ENCODE measurements at regions not wholly inside any gene's neighbourhood (a gene's known extent, or its start where the extent isn't known, plus 50 kb on each side); places are given as distances from the start of the nearest gene placed in this dataset.
"Not testable (repeated sequence)": the region's sequence is repeated elsewhere in the genome, so short reads cannot be mapped to it uniquely, and the experiment has no call there.

DNA sequence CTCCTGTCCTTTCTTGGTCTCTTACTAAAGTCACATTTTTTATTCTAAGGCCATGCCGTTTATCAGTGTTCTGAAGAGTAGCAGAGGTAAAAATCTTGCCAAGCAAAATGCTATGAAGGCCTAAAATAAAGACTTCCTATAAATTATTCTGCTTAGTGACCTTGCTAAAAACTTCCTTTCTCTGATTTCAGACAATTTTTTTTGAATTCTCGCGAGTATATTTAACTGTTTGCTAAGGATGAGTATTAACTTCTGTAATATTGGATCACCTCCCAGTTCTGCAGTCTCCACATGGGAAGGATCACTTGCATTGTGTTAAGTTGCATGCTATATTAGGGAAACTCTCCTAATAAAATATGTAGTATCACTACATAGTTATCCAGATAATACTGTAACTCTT, 123.4 kb upstream of the SNX7 start:
- DNase-seq: no peak
- Histone ChIP-seq H3K27ac (no peak overlapping the region), H3K27me3 (no peaks in the 10 kb centered on the region), H3K4me1 (ENCODE audit: insufficient read depth) (no peaks in the 10 kb centered on the region), H3K36me3 (no peaks in the 10 kb centered on the region), H3K9me3 (no peaks in the 10 kb centered on the region), H3K4me3 (no peak overlapping the region)
- intact Hi-C loops (cut with DNase I): no loop called here
- TF ChIP-seq, protein P1, sequence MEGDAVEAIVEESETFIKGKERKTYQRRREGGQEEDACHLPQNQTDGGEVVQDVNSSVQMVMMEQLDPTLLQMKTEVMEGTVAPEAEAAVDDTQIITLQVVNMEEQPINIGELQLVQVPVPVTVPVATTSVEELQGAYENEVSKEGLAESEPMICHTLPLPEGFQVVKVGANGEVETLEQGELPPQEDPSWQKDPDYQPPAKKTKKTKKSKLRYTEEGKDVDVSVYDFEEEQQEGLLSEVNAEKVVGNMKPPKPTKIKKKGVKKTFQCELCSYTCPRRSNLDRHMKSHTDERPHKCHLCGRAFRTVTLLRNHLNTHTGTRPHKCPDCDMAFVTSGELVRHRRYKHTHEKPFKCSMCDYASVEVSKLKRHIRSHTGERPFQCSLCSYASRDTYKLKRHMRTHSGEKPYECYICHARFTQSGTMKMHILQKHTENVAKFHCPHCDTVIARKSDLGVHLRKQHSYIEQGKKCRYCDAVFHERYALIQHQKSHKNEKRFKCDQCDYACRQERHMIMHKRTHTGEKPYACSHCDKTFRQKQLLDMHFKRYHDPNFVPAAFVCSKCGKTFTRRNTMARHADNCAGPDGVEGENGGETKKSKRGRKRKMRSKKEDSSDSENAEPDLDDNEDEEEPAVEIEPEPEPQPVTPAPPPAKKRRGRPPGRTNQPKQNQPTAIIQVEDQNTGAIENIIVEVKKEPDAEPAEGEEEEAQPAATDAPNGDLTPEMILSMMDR (IDR thresholded peaks at IDR 0.05): no peak
- TF ChIP-seq EP300 (IDR thresholded peaks at IDR 0.05) (no peak), POLR2A (IDR thresholded peaks at IDR 0.05) (no peak)
- WGBS, 3 donors: 3 to 7% (median 5%) methylated on average over 3 of the region's 3 CpGs

GRCh38 chr1:98523256-98523655, 138.3 kb upstream of the SNX7 start:
- Histone ChIP-seq H3K4me3 (no peak overlapping the region), H3K36me3 (no peaks in the 10 kb centered on the region), H3K27ac (no peak overlapping the region), H3K4me1 (ENCODE audit: insufficient read depth) (no peaks in the 10 kb centered on the region), H3K9me3 (no peaks in the 10 kb centered on the region), H3K27me3 (no peaks in the 10 kb centered on the region)
- intact Hi-C loops (cut with DNase I): no loop called here
- 62 to 71% (median 67%) methylated on average over 4 of the region's 4 CpGs for WGBS, 3 donors
- DNase-seq: no peak
- no peak for TF ChIP-seq POLR2A (IDR thresholded peaks at IDR 0.05)

DNA sequence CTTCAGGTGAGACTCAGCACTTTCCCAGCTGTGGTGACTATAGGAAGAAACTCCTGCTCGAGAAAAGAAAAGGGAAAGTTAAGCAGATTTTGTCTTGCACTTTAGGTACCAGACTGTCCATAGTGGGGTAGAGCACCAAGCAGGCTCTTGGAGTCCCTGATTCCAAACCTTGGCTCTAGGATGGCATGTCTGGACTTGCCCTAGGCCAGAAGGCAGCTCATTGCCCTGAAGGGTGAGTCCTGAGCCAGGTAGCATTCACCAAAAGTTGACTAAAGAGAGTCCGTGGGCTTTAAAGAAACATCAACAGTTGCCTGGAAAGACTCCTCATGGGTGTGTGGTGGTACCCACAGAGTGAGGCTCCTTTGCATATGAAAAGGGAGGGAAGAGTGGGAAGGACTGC, 145.2 kb upstream of the SNX7 start:
- intact Hi-C loops (cut with DNase I): no loop called here
- Histone ChIP-seq H3K27ac (no peak overlapping the region), H3K36me3 (no peaks in the 10 kb centered on the region), H3K9me3 (no peaks in the 10 kb centered on the region), H3K27me3 (no peaks in the 10 kb centered on the region), H3K4me3 (no peak overlapping the region), H3K4me1 (ENCODE audit: insufficient read depth) (no peaks in the 10 kb centered on the region)
- no peak for DNase-seq
- WGBS, 3 donors: 63 to 80% (median 74%) methylated on average over 2 of the region's 2 CpGs
- TF ChIP-seq EP300 (IDR thresholded peaks at IDR 0.05): no peak
- TF ChIP-seq, protein P1 (IDR thresholded peaks at IDR 0.05): no peak
- no peak for TF ChIP-seq POLR2A (IDR thresholded peaks at IDR 0.05)

- Histone ChIP-seq H3K27ac (no peak overlapping the region), H3K27me3 (no peaks in the 10 kb centered on the region), H3K36me3 (no peaks in the 10 kb centered on the region), H3K4me1 (ENCODE audit: insufficient read depth) (no peaks in the 10 kb centered on the region), H3K4me3 (no peak overlapping the region), H3K9me3 (no peaks in the 10 kb centered on the region)
- no peak for TF ChIP-seq EP300 (IDR thresholded peaks at IDR 0.05)
- TF ChIP-seq, protein P1 (IDR thresholded peaks at IDR 0.05): no peak
- no peak for TF ChIP-seq POLR2A (IDR thresholded peaks at IDR 0.05)
- intact Hi-C loops (cut with DNase I): no loop called here
- WGBS, 3 donors: 76 to 95% (median 83%) methylated on average over 1 of the region's 1 CpG
- DNase-seq: no peak
Observed at GRCh38 chr1:98515744-98516143, 145.8 kb upstream of the SNX7 start.

DNA sequence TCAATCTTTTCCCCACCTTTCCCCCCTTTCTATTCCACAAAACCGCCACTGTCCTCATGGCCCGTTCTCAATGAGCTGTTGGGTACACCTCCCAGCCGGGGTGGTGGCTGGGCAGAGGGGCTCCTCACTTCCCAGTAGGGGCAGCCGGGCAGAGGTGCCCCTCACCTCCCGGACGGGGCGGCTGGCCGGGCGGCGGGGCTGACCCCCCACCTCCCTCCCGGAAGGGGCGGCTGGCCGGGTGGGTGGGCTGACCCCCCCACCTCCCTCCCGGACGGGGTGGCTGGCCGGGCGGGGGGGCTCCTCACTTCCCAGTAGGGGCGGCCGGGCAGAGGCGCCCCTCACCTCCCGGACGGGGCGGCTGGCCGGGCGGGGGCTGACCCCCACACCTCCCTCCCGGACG, 149.3 kb upstream of the SNX7 start:
- H3K27ac ChIP-seq; H3K4me3 ChIP-seq; H3K9me3 ChIP-seq; intact Hi-C loops (cut with DNase I); DNase-seq; H3K27me3 ChIP-seq; H3K36me3 ChIP-seq; H3K4me1 ChIP-seq (ENCODE audit: insufficient read depth): not testable (repeated sequence)
- 62 to 100% (median 92%) methylated on average over 3 to 24 of the region's 27 CpGs for WGBS, 3 donors

DNA sequence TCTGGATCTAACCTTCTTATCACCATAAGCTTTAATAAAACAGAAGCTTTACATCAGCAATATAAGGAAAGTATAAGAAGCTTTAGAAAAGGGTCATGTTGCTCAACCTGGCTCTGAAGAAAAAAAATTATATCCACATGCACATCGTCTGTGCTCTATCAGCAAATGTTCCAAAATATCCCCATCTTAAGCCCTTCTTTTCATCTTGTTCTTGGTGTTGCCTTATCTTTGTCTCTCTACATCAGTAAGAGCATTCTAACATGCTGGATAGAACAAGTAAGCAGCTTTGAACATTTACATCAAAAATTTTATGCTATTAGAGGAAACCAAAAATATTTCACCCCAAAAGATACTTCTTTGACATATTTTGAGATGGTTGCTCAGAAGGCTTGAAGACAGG, 157.8 kb upstream of the SNX7 start:
- Histone ChIP-seq H3K27ac (no peak overlapping the region), H3K9me3 (peaks cover 0 to 3% of the 10 kb centered on the region in 2 donors), H3K27me3 (no peaks in the 10 kb centered on the region), H3K36me3 (no peaks in the 10 kb centered on the region), H3K4me1 (ENCODE audit: insufficient read depth) (no peaks in the 10 kb centered on the region), H3K4me3 (no peak overlapping the region)
- DNase-seq: no peak
- intact Hi-C loops (cut with DNase I): no loop called here
- 54 to 69% (median 56%) methylated on average over 1 of the region's 1 CpG for WGBS, 3 donors
- TF ChIP-seq EP300 (IDR thresholded peaks at IDR 0.05): no peak
- TF ChIP-seq POLR2A (IDR thresholded peaks at IDR 0.05): no peak
- TF ChIP-seq, protein P1 (IDR thresholded peaks at IDR 0.05): no peak

Data from ovary (tissue), 7 donors.